ENCODE measurements at regions not wholly inside any gene's neighbourhood (a gene's known extent, or its start where the extent isn't known, plus 50 kb on each side); places are given as distances from the start of the nearest gene placed in this dataset.

DNA sequence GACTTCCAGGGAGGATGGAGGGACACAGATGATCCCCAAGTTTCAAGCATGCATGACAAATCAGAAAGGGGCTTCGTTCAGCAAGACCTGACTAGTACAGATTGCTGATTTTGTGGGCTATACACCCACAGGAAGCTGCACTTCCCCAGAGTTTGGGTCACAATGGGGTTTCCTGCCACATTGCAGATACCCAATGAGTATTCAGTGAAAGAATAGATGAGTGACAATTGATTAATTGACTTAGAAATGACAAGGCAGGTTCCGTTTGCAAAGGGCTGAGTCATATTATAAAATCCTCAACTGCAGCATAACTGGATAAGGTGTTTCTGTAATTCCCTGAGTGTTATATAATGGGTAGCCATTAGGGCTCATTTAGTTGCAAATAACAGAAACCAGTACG lies 146.6 kb upstream of the TBL1X start:
- no peak for DNase-seq

DNA sequence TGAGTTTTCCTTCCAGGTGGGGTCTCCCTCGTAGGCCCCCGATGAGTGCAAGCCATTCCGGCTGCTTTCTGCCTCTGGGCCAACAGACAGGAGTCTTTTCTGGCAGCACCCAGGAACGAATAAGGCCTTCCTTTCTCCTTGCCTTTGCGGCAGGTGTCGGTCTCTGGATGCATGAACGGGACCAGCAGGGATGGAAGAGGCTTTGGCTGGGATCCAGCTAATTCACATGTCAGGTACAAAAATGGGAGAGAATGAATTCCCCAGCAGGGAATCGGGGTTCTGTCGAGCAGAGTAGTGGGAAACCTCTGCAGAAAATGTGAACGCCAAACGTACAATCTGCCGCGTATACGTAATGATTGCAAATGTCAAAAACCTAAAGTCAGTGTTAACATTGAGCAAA lies 146.1 kb upstream of the TBL1X start:
- no peak for DNase-seq

DNA sequence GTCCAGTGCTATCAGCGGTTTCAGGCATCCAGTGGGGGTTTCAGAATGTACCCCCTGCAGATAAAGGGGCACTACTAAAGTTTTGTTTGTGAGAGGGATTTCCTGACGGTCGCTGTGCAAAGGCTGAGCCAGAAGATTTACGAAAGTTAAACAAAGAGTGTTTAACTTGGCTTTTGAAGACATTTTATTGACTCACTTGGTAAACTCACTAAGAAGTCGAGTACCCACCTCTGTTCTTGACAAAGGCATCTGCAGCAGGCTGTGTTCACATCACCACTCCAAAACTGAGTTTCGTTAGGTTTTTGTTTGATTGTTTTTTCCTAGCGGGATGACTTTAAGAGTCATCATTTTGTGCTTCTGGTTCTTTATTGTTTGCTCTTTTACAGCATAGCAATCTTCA lies 143.9 kb upstream of the TBL1X start:
- DNase-seq = no peak

DNA sequence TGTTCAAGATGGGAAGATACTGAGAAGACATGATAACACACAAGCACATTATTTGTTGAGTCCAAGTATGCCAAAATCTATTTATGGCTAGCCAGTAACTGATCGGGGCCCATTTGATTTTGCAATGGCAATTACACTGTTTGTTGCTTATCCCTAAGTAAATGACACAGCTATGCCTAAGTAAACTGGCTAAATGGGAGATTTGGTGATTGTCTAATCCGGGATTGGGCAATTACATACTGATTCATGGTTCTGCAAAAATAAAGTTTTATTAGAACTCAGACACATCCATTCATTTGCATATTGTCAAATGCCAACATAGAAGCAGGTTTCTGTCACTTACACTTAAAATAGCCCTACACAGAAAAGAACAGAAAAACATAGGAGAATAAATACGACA lies 140.2 kb upstream of the TBL1X start:
- no peak for DNase-seq

DNA sequence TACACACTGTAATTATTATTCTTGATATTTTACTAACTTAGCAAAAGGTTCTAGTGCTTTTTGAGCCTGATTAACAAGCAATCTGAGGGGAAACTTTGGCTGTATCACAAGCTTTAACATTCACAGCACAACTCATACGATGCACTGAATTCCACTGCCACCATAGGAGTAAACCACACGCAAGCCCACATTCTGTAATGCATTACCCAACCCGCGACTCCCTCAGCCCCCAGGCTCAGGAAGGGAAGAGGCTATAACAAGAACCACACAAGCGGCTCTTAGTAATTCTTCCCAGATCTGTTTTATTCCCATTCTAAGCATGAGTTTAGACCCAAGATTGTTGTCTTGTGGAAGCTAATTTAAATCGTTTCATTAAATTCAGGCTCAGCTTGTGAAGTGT lies 138.5 kb upstream of the TBL1X start:
- DNase-seq = no peak

DNA sequence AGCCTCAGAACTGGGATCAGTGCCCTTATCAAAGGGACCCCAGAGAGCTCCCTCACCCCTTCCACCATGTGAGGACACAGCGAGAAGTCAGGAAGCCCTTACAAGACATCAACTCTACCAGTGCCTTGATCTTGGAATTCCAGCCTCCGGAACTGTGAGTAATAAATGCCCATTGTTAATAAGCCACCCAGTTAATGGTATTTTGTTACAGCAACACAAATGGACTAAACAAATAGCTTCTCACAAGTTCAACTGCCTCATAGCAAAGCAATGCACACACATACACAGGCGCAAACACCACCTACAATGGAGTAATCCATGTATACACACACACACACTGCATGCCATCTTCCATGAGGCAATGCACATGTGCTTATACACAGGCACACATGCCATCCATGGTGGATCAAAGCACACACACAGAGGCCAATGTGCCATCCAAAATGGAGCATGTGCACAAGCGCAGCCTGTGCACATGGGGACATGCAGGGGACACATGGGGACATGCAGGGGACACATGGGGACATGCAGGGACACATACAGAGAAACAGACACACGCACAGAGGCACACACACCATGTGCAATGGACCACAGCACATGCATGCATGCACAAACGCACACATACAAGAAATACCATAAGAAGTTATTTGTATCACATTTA lies 137.6 kb upstream of the TBL1X start:
- DNase-seq = no peak

DNA sequence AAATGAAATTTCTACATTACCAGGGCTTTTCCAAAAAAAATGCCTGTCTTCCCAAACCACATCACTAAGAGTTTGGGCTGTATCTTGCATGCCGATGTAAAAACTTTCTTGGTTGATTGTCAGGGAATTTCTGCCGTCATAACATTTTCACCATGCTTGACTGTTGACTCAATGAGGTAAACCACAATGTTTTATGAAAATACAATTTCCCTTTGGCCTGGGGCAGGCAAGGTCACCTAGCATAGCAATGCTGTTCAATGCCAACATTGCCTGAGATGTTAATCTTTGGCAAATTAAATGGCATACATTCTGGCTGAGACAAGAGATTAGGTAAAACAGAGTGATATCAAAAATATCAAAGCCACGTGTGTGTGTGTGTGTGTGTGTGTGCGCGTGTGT lies 137.1 kb upstream of the TBL1X start:
- DNase-seq = no peak

DNA sequence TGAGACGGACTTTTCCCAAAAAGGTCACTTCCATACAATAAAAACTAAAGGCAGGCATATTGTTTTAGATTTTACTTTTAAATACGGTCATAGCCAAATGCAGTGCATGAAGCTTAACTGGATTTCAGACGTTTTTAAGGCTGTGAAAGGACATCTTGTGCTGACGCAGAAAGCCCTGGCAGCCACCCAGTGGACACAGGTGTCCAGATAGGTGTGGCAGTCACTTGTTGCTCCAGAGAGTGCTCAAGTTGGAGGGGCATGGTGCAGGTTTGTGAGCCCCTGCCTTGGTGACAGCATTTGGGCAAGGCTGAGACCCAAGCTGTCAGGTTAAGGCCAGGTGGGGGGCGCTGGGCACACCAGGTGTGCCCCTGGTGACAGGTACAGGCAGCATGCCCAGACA lies 135.8 kb upstream of the TBL1X start:
- no peak for DNase-seq

DNA sequence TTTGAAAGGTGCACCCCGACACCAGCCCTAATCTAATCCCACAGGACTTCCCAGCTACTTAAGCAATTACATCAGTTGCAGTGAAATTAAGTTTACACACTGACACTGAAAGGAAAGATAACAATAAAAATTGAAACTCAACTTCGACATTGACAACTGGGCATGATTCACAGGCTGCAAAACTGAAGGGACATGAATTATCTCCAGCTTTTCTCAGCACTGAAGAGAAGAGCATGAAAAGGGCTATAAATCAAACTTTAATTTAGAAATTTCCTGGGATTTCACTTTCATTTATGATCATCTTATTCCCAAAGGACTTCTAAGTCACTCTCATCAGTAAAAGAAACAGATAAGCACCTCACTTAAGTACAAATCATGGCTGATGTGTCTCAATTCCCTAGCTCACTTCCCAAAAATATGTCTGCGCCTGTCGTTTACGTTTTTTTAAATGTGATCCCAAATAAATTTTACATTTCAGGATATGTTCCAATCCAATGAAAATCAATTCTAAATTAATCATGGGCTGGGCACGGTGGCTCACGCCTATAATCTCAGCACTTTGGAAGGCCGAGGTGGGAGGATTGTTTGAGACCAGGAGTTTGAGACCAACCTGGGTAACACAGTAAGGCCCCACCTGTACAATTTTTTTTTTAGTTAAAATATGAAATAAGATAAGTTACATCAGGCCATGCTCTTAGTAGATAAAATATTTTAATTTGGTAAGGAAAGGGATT lies 134.4 kb upstream of the TBL1X start:
- no peak for DNase-seq

DNA sequence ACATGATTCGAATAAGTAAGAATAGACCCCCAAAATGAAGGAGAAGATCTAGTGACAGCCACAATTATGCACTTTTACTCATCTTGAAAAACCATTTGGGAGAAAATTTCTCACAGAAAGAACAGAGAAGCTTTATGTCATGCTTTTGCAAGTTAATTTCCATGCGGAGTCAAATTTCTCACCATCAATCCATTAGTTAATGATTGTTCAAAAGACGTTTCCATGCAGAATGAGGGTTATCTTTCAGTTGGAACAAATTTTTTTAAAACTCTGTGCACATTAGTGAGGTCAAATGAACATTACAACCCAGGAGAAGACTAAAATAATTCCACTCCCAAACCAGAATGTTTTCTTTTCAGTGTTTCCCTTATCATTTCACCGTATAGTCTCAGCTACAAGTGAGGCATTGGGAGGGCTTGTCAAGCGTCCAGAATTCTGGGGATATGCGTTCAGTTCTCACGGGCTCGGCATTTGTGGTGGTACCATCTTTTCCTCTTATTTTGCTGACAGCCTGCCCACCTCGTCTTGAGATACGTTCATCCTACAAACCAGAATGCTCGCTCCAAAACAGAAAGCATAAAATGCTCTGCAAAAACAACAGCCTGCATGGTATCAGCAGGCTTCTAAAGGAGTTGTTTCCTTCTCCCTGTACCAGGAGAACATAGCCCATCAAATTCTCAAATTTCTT lies 130.8 kb upstream of the TBL1X start:
- no peak for DNase-seq

DNA sequence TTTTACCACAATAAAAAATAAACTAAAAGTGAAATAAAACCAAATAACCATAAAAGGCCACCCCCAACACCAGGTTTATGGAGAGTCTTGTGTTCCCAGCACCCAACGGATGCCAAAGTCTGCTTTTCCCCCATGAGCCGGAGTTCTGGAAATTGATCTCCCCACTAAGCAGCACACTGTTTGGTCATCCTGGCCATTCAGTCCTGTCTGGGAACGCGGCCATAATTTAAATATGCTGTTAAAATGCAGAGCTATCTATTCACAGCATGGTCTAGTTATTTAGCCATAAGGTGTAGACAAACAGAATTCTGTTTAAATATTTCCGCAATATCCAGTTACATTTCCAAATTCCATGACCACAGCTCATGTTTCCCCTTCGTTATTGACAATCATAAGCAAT lies 129.6 kb upstream of the TBL1X start:
- DNase-seq = no peak

DNA sequence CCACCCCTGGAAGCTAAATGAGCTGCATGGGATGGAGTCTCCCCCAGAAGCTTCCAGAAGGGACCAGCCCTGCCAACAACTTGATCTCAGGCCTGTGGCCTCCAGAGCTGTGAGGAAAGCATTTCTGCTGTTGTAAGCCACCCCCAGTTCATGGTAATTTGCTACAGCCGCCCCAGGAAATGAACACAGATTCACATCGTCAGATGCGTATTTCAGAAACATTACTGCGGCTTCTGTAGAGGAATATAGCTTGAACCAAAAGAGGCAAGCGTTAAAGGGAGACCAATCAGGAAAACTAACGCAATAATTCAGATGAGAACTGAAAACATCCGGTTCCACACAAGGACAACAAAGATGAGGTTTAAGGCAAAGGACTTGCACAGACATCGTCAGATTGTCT lies 128.4 kb upstream of the TBL1X start:
- no peak for DNase-seq

DNA sequence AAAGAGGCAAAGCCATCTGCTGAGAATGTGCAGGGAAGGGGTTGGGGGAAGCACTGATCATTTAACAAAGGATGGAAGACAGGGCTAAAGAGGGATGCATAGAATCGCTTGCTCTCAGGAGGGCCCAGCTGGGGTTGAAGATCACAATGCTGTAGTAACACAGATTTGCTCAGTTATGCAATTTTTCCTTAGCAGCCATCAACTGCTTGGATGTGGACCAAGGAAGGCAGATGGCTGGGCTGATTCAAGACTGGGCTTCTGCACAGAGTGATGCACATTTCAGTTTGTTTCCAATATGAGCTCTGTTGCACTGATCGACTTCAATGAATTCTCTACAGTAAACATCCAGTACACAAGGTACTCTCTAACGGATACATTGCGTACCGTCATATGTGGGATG lies 127.8 kb upstream of the TBL1X start:
- no peak for DNase-seq

DNA sequence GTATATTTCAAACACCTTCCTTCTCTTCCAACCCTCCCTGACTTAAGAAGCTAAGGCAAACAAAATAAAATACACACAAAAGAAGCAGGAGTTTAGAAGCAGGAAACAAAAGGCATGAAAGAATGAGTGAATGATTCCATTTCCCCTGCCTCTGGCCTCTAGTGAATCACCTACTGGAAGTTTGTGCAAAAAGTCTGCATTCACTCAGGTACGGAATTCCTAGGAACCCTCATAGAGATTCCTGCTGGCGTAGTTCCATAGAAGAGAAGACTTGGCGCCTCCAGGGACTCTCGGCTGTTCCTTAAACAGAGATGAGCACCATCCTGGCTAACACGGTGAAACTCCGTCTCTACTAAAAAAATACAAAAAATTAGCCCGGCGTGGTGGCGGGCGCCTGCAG lies 125.9 kb upstream of the TBL1X start:
- DNase-seq = no peak

DNA sequence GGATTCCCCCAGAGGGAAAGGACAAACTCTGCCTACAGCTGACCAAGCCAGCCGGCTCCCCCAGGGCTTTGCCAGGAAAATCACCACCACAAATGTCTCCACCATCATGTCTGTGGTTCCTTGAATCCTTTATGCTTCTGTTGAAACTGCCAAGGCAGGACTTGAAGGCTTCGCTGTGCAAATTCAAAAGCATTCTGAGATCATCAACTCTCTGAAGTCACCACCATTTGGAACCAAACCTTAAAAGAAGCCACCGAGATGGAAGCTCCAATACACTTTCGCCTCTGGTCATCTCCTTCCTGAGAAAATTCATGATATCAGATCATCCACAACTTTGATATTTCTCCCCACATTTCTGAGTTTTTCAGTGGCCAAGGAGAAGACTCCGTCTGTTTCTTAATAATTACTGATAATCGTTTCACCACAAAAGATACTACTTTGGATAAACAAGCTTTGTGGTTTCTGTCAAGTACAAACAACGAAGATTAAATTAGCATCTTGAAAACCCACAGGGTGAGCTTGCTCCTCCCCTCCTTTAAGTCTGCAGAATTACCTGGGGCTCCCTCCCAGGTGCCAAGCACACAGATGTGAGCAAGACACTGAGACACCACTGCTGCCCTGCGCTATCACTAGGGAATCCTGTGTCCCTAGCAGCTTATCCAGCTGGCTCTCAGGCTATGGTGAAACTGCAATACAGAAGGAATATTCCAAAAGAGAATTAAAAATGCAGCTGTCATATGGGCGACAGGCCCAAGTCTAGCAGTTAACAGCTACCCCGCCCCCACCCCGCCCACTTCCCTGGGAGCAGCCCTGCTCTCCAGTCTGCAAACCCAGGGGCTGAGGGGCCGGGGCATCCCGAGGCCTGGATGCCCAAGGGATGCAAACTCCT lies 125.0 kb upstream of the TBL1X start:
- no peak for DNase-seq

DNA sequence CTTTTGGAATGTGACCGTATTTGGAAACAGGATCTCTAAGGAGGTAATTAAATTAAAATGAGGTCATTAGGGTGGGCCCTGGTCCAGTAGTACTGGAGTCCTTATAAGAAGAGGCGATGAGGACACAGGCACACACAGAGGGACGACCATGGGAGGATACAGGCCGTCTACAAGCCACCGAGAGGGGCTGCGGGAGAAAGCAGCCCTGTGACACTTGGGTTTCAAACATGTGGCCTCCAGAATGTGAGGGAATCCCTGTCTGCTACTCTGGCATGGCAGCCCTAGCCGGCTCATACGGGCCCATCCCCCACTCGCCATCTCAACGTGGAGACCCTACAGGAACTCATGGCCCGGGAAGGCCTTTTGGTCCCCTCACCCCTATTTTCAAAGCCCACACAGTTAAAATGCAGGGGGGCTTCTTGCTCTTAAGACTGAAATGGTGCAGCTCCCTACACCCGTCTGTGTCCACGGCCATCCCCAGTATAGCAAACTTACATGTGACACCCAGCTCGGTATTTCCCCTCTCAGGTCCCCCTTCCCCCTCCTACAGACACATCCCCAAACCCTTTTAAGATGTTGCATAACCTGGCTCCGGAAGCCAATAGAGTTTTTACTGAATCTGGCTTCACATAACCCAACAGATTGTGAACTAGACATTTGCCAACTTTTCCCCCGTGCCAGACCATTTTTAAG lies 124.1 kb upstream of the TBL1X start:
- DNase-seq = no peak

DNA sequence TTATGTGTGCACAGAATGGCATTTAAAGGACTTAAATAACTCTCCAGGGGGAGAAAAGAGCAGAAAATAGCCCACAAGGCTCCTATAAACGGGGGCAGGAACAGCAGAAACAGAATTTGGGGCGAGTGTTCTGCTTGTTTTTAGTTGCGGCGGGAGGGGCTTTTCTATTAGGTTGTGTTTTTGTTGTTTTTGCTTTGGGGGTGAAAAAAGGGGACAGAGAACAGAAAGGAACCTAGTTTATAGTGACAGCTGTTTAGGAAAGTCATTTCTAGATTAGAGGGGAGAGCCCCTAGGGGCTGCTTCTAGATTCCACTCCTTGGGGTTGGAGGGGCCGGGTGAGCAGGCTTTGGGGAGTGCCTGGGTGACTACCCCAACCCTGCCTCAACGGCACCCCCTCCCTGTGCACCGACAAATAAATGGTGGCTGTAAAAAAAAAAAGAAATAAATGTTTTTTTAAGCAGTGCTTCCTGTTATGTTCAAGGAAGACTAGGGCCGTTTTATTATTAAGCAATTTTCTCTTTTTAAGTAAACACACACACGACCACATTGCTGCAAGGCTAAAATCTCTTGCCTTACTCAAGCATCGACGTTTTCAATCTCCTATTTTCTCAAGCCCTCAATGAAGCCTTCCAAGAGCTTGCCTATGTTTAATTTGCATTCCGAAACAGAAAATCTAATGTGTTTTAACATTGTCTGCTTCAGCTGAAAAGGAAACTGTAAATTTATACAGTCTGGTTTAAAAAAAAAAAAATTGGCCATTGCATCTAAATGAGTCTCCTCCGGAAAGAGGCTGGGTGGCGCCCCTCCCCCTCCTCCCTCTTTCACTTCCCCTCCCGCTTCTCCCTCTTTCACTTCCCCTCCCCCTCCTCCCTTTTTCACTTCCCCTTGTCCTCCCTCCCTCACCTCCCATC lies 123.3 kb upstream of the TBL1X start:
- DNase-seq = no peak

DNA sequence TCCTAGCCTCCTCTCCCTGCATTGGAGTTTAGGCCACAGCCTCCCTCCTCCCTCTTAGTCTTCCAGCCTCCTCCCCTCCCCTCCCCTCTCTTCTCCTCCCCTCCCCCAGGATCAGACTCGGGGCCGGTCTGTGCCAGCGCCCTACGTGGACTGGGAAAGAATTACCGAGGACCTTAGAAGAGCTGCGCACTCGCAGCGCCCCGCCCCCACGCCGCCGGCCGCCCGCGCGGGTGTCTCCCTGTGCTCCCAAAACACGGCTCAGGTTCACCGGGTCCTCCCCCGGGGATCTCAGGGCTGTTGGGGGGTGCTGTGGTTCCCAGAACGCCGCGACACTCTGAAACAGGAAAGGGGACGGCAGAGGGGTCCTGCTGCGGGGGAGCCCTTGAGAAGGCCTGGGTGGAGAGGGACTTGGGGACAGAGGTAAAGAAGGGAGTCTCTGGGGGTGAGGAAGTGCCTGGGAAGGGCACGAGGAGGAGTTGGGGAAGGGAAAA lies 122.3 kb upstream of the TBL1X start:
- DNase-seq = no peak

DNA sequence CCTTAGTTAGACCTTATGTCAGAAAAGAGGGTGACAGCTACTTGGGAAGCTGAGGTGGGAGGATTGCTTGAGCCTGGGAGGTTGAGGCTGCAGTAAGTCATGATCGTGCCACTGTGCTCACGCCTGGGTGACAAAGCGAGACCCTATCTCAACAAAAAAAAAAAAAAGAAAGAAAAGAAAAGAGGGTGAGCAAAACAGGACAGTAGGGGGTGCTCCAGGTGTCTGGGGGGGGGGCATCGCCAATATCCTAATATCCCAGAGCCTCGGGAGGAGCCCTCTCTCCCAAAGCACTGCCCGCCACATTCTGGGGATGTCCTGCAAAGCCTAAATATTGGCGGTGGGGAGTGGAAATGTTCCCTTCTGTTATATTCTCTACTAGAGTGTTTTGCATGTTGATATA lies 120.9 kb upstream of the TBL1X start:
- no peak for DNase-seq

DNA sequence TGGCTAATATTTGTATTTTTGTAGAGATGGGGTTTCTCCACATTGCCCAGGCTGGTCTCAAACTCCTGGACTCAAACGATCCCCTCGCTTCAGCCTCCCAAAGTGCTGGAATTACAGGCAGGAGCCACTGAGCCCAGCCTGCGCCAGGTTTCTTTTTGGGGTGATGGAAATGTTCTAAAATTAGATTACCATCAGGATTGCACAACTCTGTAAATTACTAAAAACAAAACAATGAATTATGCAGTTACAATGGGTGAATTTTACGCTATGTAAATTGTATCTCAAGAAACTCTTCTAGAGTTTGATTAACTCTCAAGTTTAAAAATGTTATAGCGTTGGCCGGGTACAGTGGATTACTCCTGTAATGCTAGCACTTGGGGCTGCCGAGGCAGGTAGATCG lies 118.9 kb upstream of the TBL1X start:
- DNase-seq = no peak
